GM19023 (cell line): ENCODE measurements at regions not wholly inside any gene's neighbourhood (a gene's known extent, or its start where the extent isn't known, plus 50 kb on each side); places are given as distances from the start of the nearest gene placed in this dataset.
"Not testable (repeated sequence)": the region's sequence is repeated elsewhere in the genome, so short reads cannot be mapped to it uniquely, and the experiment has no call there.

ENCODE experiments used
- ATAC-seq: cut with Tn5 transposase; IDR thresholded peaks from one replicate; pipeline ENCODE4 v1.9.1; 2021; ENCODE audit warnings: mild to moderate bottlenecking, moderate library complexity; ENCODE audit not compliant: unreplicated experiment

GRCh38 chr4:83931659-83932438 lies 395.9 kb downstream of the GPAT3 start:
- ATAC-seq, result peak; percentile 66

- no peak for ATAC-seq
Measured at GRCh38 chr4:83929550-83929949, 393.6 kb downstream of the GPAT3 start.

- ATAC-seq, result no peak
Measured at GRCh38 chr4:83926950-83927349, 391.0 kb downstream of the GPAT3 start.

- ATAC-seq, result no peak
Measured at GRCh38 chr4:83923341-83923740, 387.4 kb downstream of the GPAT3 start.

- ATAC-seq, result no peak
Measured at GRCh38 chr4:83922402-83922801, 386.5 kb downstream of the GPAT3 start.

DNA sequence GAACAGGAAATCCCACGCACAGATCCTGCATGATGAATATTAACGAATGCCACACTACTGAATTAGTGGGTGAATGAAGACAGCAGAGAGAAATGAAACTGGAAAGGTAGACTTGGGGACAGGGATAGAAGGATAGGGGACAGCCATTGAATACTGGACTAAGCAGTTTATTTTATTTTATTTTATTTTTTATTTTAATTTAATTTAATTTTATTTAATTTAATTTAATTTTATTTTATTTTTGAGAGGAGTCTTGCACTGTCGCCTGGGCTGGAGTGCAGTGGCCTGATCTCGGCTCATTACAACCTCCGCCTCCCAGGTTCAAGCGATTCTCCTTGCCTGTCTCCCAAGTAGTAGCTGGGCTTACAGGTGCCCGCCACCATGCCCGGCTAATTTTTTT lies 385.2 kb downstream of the GPAT3 start:
- no peak for ATAC-seq

- no peak for ATAC-seq
Measured at GRCh38 chr4:83920375-83920774, 384.5 kb downstream of the GPAT3 start.

GRCh38 chr4:83917572-83917971 lies 381.7 kb downstream of the GPAT3 start:
- ATAC-seq, result no peak

- no peak for ATAC-seq
Measured at GRCh38 chr4:83910693-83911092, 374.8 kb downstream of the GPAT3 start.

DNA sequence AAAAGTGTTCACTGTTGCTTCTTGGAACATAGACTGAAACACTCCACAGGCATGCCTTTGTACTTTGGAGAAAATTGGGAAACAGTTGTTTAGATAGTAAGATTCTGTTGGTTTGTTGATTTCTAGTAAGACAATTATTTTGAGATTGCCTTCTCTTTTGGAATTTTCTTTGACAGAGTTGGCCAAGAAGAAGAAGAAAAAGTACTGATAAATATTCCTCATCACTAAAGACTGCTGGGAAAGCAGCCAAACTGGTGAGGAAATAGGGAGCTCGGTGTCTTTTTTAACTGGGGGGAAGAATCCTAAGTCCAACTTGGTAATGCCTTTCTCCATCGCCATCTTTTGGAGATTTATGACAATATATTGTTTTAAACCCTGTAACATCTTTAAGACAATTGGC lies 370.7 kb downstream of the GPAT3 start:
- no peak for ATAC-seq

GRCh38 chr4:83905952-83906351 lies 370.0 kb downstream of the GPAT3 start:
- no peak for ATAC-seq

- not testable (repeated sequence) for ATAC-seq
Measured at GRCh38 chr4:83903740-83904139, 367.8 kb downstream of the GPAT3 start.

DNA sequence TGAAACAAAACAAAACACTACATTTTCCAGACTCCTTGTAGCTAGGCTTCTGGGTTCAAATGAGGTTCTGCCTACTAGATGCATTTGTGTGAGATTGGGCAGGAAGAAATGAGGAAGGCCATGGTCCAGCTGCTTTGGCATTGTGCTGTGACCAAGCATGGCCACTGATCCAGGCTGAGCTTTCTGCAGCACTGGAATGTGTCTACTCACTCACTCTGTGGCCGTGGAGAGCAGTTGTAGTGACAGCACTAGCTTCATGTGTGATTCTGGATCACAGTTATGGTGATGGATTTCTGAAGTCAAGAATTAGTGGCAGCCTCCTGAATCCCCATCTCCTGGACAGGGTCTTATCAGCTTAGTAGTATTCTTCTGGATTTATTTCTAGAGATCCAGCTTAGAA lies 358.9 kb downstream of the GPAT3 start:
- ATAC-seq, result no peak

DNA sequence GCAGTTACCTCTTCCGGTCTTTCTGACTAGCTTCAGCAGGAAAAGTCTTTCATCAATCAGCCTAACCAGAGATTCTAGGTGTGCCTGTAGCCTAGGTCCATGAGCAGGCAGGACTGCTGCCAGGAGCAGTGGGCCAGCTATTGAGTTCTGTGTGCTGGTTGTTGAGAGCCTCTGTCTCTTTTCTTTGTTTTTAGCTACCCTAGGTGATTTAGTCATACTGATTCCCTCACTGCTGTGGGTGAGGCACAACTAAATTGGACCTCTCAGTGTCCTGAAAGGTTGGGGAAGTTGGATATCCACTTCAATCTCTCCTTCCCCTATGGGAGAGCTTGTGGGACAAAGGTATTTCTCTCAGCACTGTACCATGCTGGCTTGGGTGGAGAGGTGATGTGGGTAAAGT lies 354.9 kb downstream of the GPAT3 start:
- ATAC-seq, result no peak

DNA sequence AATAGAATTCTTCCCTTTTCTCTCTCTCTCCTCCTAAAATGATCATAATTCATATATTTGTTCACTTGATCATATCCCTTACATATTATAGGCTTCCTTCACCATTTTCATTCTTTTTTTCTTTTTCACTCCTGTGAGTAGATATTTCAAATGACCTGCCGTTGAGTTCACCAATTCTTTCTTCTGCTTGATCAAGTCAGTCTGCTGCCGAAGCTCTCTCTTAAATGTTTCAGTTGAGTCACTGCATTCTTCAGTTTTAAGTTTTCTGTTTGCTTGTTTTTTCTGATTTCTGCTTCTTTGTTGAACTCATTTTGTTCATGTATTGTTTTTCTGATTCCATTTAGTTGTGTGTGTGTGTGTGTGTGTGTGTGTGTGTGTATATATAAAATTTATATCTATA lies 354.3 kb downstream of the GPAT3 start:
- no peak for ATAC-seq

DNA sequence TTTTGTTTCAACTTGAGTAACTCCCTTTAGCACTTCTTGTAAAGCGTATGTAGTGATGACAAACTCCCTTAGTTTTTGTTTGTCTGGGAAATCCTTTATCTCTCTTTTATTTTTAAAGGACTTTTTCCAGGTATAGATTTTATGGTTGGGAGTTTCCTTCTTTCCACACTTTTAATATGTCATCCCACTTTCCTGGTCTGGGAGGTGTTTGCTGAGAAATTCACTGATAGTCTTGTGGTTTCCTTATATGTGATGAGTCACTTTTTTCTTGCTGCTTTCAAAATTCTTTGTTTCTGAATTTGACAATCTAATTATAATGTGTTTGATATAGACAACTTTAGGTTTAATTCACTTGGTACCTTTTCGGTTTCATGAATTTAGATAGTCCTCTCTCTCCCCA lies 353.9 kb downstream of the GPAT3 start:
- ATAC-seq, result no peak

DNA sequence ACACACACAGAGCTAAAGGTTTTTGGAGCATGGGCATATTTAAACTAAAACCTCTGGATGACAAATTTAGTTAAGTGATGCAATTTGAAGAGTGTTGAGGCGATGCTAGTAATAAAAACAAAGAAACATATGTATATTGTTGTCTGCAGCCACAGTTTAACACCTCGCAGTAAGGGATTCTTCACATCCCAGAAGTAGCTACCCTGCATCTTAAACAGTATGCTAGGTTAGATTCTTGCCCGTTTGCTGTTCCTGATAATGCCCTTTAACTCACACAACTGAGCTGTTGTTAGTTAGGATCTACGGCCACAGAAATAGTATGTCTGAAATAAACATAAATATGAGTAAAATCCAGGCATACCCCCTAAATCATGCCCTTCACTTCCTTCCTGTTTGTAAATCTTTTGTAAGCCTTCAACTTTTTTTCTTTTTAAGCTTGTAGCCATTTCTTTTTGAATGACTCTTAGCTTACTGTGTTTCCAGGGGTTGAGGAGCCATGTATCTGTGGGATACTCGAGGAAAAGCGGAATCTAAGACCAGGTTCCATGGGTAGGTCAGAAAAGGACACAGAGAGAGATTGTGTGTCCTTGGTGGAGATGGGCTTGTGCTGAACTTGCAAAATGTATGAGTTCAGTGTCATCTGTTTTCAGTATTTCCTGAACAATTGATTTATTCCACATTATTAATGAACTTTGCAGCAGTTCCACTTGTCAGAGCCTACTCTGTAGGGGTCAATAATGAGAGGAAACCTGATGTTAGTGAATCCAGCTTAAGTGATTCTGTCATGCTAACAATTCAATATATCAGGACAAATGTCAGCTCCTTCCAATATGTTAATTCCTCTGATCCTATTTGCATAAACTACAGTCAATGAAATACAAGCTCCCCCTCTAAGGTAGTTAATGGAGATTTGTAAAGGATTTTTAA lies 349.6 kb downstream of the GPAT3 start:
- ATAC-seq, result no peak

- ATAC-seq, result no peak
Measured at GRCh38 chr4:83876047-83876446, 340.1 kb downstream of the GPAT3 start.

DNA sequence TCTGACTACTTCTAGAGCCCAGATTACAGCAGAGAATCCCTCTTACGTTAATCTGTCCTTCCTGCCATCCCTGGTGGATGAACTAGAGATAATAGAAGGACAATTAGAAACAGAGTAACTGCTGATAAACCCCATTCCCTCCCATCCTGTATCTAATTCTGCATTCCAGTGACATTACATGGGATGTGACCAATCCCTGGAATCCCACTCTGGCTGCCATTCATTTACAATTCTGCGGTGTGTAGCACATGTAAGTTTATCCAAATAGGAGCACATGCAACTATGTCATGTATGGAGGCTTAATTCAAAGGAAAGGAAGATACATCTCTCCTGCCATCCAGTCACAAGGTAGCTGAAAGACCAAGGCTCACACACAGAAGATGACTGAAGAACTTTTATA lies 339.5 kb downstream of the GPAT3 start:
- ATAC-seq, result no peak

GRCh38 chr4:83873996-83874395 lies 338.1 kb downstream of the GPAT3 start:
- ATAC-seq, result no peak

DNA sequence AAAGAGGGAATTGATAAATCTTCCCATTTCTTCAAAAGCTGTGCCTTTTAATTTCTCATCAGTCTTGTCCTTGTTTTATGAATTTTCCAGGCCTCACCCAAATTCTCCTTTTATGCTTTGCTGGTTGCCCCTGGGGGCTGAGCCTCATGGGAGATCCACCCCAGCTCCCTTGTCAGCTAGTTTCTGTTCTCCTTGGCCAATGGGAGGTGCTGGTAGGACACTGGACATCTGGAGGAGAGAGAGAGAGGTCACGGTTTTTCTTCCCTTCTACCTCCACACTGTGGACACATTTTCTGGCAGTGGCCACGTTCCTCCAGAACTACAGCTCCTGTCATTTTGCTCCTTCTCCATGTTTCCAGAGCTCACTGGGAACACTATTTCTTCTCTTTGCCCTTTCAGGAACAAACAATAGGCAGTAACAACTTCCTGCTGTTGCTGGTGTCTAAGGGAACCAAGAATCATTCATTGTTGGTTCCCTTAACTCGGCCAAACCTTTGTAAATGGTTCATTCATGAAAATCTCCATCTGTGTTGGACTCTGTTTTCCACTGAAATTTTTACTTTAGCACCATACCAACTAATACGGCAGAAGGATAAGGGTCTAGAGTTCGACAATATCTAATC lies 334.5 kb downstream of the GPAT3 start:
- no peak for ATAC-seq
